GM12878 (cell line): ENCODE measurements at regions not wholly inside any gene's neighbourhood (a gene's known extent, or its start where the extent isn't known, plus 50 kb on each side); places are given as distances from the start of the nearest gene placed in this dataset.

Source experiments
- ATF2 ChIP-seq: IDR thresholded peaks from 2 replicates; pipeline ENCODE4 v1.6.1; 2012; ENCODE audit warnings: low read length, inconsistent platforms
- CTCF ChIP-seq, 3 experiments: IDR thresholded peaks in 2 of 3; conservative IDR thresholded peaks in 1 of 3; 2 replicates each; pipeline ENCODE4 v1.5.1; 2011; ENCODE audit warnings: low read depth in 3 of 3, low read length in 3 of 3, mild to moderate bottlenecking in 3 of 3, control low read depth in 2 of 3, moderate library complexity in 2 of 3, inconsistent platforms in 1 of 3, mixed read lengths in 1 of 3; ENCODE audit not compliant: control insufficient read depth in 2 of 3, insufficient read depth in 1 of 3; ENCODE audit errors: extremely low read depth in 1 of 3
- EP300 ChIP-seq, 2 experiments: fragments of 150-350 bp in 1 of 2; IDR thresholded peaks; 2 replicates each; pipeline ENCODE4 v1.6.1; 2011 to 2012; ENCODE audit warnings: low read depth in 2 of 2, low read length in 2 of 2, borderline replicate concordance in 1 of 2, improper control_type of control experiment in 1 of 2, inconsistent platforms in 1 of 2; ENCODE audit not compliant: control insufficient read depth in 1 of 2
- POLR2A ChIP-seq: IDR thresholded peaks from 2 replicates; pipeline ENCODE4 v1.6.1; 2011; ENCODE audit warnings: low read depth, mild to moderate bottlenecking, low read length
- TAF1 ChIP-seq: IDR thresholded peaks from 2 replicates; pipeline ENCODE4 v1.6.1; 2011; ENCODE audit warnings: mild to moderate bottlenecking, low read depth, low read length, borderline replicate concordance
- TCF12 ChIP-seq: IDR thresholded peaks from 2 replicates; pipeline ENCODE4 v1.6.1; 2011; ENCODE audit warnings: low read depth, mild to moderate bottlenecking, low read length
- YY1 ChIP-seq: IDR thresholded peaks from 2 replicates; pipeline ENCODE4 v1.6.1; 2011; ENCODE audit warnings: low read depth, mild to moderate bottlenecking, low read length

GRCh38 chr6:131431718-131432117 lies 141.3 kb upstream of the ARG1 start:
- TF ChIP-seq ATF2 (no peak), POLR2A (no peak), EP300 (IDR thresholded peaks at IDR 0.05; ENCODE audit: borderline replicate concordance in 1 of 2, control insufficient read depth in 1 of 2, low read depth in 2 of 2, low read length in 2 of 2) (no peak), YY1 (no peak), TAF1 (no peak), CTCF (IDR thresholded peaks at IDR 0.05 in 2 of 3, conservative IDR thresholded peaks at IDR 0.05 in 1 of 3; ENCODE audit: control insufficient read depth in 2 of 3, extremely low read depth in 1 of 3, insufficient read depth in 1 of 3, low read depth in 3 of 3, low read length in 3 of 3) (no peak), TCF12 (no peak)
